ENCODE measurements at regions not wholly inside any gene's neighbourhood (a gene's known extent, or its start where the extent isn't known, plus 50 kb on each side); places are given as distances from the start of the nearest gene placed in this dataset.
"Not testable (repeated sequence)": the region's sequence is repeated elsewhere in the genome, so short reads cannot be mapped to it uniquely, and the experiment has no call there.

- 81 to 98% (median 91%) methylated on average over 1 of the region's 1 CpG for WGBS, 3 donors
- no peak overlapping the region for H3K27ac ChIP-seq (ENCODE audit: low read depth, low read length)
Measured at GRCh38 chr14:61146899-61147298, 134.2 kb downstream of the TMEM30B start.

- WGBS, 3 donors, result 58 to 67% (median 63%) methylated on average over 7 of the region's 7 CpGs
- H3K27ac ChIP-seq (ENCODE audit: low read depth, low read length), result no peak overlapping the region
Measured at GRCh38 chr14:61145903-61146481, 135.1 kb downstream of the TMEM30B start.

- H3K27ac ChIP-seq (ENCODE audit: low read depth, low read length), result no peak overlapping the region
- 46 to 58% (median 47%) methylated on average over 8 of the region's 8 CpGs for WGBS, 3 donors
Measured at GRCh38 chr14:61145034-61145902, 135.9 kb downstream of the TMEM30B start.

- H3K27ac ChIP-seq (ENCODE audit: low read depth, low read length), result not testable (repeated sequence)
- WGBS, 3 donors, result 84 to 88% (median 88%) methylated on average over 7 of the region's 7 CpGs
Measured at GRCh38 chr14:61144117-61145033, 136.8 kb downstream of the TMEM30B start.

- H3K27ac ChIP-seq (ENCODE audit: low read depth, low read length), result no peak overlapping the region
Measured at GRCh38 chr14:61140872-61141271, 140.3 kb downstream of the TMEM30B start.

- 81 to 88% (median 88%) methylated on average over 3 of the region's 3 CpGs for WGBS, 3 donors
- no peak overlapping the region for H3K27ac ChIP-seq (ENCODE audit: low read depth, low read length)
Measured at GRCh38 chr14:61140271-61140670, 140.9 kb downstream of the TMEM30B start.

GRCh38 chr14:61139006-61139599 is 142.0 kb downstream of the TMEM30B start:
- WGBS, 3 donors, result 76 to 80% (median 79%) methylated on average over 2 of the region's 2 CpGs
- H3K27ac ChIP-seq (ENCODE audit: low read depth, low read length), result no peak overlapping the region

GRCh38 chr14:61132894-61133293 is 148.2 kb downstream of the TMEM30B start:
- H3K27ac ChIP-seq (ENCODE audit: low read depth, low read length), result no peak overlapping the region
- WGBS, 3 donors, result 68 to 87% (median 72%) methylated on average over 6 of the region's 6 CpGs

- H3K27ac ChIP-seq (ENCODE audit: low read depth, low read length), result no peak overlapping the region
- 82 to 85% (median 85%) methylated on average over 3 of the region's 3 CpGs for WGBS, 3 donors
Measured at GRCh38 chr14:61132336-61132735, 148.8 kb downstream of the TMEM30B start.

- 83 to 95% (median 83%) methylated on average over 10 of the region's 10 CpGs for WGBS, 3 donors
Measured at GRCh38 chr14:61130512-61131260, 149.6 kb downstream of the SLC38A6 start.

GRCh38 chr14:61129168-61129745 is 148.2 kb downstream of the SLC38A6 start:
- H3K27ac ChIP-seq (ENCODE audit: low read depth, low read length), result no peak overlapping the region
- WGBS, 3 donors, result 93 to 96% (median 95%) methylated on average over 4 of the region's 4 CpGs

More at GRCh38 chr14:61130512-61131260, 149.6 kb downstream of the SLC38A6 start:
- no peak overlapping the region for H3K27ac ChIP-seq (ENCODE audit: low read depth, low read length)

- no peak overlapping the region for H3K27ac ChIP-seq (ENCODE audit: low read depth, low read length)
- WGBS, 3 donors, result 79 to 80% (median 80%) methylated on average over 6 of the region's 6 CpGs
Measured at GRCh38 chr14:61128382-61129167, 147.5 kb downstream of the SLC38A6 start.

GRCh38 chr14:61126603-61127498 is 145.8 kb downstream of the SLC38A6 start:
- no peak overlapping the region for H3K27ac ChIP-seq (ENCODE audit: low read depth, low read length)
- WGBS, 3 donors, result 86 to 96% (median 90%) methylated on average over 4 of the region's 4 CpGs

- H3K27ac ChIP-seq (ENCODE audit: low read depth, low read length), result no peak overlapping the region
- WGBS, 3 donors, result 16 to 32% (median 24%) methylated on average over 10 of the region's 10 CpGs
Measured at GRCh38 chr14:61125867-61126572, 145.0 kb downstream of the SLC38A6 start.

Data from adipose tissue (tissue), 3 donors.